Stimulated activated CD8-positive, alpha-beta memory T cell treated with anti-CD3 and anti-CD28 coated beads, Interleukin-7, amount 100 ng/mL, for 1 hour (primary cell): ENCODE measurements at regions not wholly inside any gene's neighbourhood (a gene's known extent, or its start where the extent isn't known, plus 50 kb on each side); places are given as distances from the start of the nearest gene placed in this dataset.

Experiments
- DNase-seq, 2 donors: peaks; one replicate each; pipeline ENCODE4 v3.0.0-alpha.2; 2020; ENCODE audit warnings: low read depth in 2 of 2

- no peak for DNase-seq
Measured at GRCh38 chr17:72301887-72302286, 181.1 kb downstream of the SOX9 start.

- DNase-seq, result no peak
Measured at GRCh38 chr17:72302735-72303134, 181.9 kb downstream of the SOX9 start.

DNA sequence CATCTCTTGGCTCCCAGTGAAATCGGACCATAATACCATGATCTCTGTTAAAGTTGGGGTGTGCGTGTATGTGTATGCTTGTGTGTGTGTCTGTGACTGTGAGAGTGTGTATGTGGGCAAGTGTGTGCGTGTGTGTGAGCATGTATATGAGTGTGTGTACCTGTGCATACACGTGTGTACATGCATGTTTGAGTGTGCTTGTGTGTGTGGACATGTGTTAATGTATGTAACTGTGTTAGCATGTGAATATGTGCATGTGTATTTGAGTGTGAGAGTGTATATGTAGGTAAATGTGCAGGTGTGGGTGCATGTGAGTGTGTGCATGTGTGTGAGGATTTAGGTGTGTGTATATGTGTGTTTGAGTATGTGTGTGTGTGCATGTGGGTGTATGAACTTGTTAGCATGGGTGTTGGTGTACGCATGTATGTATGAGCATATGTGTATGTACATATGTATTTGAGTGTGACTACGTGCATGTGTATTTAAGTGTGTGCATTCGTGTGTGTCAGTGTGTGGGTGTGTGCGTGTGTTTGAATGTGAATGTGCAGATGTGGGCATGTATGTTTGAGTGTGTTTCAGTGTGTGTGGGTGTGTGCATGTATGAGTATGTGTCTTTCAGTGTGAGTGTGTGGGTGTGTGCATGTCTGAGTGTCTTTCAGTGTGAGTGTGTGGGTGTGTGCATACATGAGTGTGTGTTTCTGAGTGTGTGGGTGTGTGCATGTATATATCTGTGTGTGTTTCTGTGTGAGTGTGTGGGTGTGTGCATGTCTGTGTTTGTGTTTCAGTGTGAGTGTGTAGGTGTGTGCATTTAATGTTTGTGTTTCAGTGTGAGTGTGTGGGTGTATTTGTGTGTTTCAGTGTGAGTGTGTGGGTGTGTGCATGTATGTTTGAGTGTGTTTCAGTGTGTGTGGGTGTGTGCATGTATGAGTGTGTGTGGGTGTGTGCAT is 183.2 kb downstream of the SOX9 start:
- DNase-seq, result no peak

DNA sequence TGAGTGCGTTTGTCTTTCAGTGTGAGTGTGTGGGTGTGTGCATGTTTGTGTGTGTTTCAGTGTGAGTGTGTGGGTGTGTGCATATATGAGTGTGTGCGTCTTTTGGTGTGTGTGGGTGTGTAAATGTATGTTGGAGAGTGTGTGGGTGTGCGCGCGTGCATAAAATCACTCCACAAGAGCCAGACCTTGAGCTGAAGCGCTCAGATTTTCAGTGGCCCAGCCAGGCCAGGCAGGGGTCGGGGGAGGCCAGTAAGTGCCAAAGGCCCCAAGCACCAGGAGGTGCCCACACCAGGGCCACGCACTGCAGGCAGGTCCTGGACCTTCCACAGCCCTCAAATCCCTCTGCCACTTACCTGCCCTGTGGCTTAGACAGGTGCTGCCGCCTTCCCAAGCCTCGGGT is 184.0 kb downstream of the SOX9 start:
- DNase-seq, result no peak

DNA sequence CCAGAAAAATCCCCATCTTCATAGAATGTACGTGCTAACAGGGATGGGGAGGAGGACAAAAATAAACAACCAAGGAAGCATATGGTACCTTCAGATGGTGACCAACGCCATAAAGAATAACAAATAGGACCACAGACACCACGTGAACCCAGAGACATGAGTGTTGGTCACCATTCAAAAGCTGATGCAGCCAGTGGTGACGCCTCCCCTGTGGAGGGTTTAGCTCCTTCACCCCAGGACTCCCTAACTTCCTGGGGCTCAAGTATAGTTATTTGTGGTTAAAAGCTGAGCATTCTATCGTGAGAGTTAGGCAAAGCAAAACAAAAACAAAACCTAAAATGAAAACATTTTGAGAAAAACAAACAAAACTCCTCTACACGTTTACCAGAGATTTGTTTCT is 184.7 kb downstream of the SOX9 start:
- DNase-seq, result no peak

DNA sequence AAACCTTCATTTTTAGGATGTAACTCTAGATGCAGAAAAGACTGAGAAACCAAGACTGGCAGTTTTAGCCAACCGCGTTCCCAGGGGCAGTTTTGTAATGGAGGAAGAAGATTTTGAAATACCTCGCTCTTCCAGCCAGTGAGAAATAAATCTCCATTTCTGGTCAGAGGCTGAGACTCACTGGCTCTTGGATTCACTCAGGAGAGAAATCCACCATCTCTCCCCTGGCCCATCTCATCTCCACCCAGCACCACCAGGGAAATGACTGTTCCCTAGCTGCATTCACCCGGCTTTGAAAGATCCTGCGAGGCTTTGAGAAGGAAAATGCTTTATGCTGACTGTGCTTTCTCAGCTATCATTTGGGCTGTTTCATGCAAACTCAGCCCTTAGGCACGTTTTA is 185.2 kb downstream of the SOX9 start:
- no peak for DNase-seq

- no peak for DNase-seq
Measured at GRCh38 chr17:72307836-72308235, 187.0 kb downstream of the SOX9 start.

- DNase-seq, result no peak
Measured at GRCh38 chr17:72308744-72309385, 188.0 kb downstream of the SOX9 start.

GRCh38 chr17:72311004-72311403 is 190.2 kb downstream of the SOX9 start:
- no peak for DNase-seq

GRCh38 chr17:72315122-72315913 is 194.5 kb downstream of the SOX9 start:
- no peak for DNase-seq

- DNase-seq, result no peak
Measured at GRCh38 chr17:72318131-72318530, 197.3 kb downstream of the SOX9 start.

DNA sequence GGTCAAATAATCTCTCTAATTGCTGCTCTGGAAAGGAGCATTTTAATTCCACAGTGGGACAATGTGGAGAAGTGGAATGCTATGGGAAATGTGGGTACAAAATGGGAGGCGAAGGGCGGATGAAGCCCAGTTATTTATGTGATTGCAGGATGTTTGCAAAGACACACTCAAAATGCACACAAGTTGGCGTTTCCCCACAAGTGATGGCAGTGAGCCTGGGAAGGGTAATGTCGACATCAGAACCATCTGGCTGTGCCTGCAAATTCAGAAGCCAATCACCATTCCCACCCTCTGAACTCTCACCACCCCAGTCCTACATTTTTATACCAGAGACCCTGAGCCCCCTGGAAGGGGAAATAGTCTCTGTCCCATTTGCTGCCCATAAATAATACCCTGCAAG is 201.1 kb downstream of the SOX9 start:
- DNase-seq, result no peak

GRCh38 chr17:72332367-72332766 is 211.5 kb downstream of the SOX9 start:
- no peak for DNase-seq

DNA sequence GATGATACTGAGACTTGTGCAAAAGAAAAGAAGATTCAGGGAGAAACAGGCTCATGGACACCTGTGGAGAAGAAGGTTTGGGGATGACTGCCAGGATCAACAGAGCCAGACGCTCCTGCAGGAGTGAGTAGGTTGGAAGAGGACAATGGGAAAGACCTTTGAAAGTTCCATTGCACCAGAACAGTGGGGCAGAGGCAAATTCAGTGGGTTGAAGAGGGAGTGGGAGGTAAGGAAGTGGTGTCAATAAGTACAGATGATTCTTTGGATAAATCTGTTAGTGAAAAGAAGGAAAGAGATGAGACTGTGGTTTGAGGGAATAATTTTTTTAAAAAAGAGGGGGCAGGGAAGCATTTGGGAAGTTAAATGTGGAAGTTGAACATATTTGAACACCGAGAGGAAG is 212.8 kb downstream of the SOX9 start:
- no peak for DNase-seq

- DNase-seq, result no peak
Measured at GRCh38 chr17:72334205-72334604, 213.4 kb downstream of the SOX9 start.

DNA sequence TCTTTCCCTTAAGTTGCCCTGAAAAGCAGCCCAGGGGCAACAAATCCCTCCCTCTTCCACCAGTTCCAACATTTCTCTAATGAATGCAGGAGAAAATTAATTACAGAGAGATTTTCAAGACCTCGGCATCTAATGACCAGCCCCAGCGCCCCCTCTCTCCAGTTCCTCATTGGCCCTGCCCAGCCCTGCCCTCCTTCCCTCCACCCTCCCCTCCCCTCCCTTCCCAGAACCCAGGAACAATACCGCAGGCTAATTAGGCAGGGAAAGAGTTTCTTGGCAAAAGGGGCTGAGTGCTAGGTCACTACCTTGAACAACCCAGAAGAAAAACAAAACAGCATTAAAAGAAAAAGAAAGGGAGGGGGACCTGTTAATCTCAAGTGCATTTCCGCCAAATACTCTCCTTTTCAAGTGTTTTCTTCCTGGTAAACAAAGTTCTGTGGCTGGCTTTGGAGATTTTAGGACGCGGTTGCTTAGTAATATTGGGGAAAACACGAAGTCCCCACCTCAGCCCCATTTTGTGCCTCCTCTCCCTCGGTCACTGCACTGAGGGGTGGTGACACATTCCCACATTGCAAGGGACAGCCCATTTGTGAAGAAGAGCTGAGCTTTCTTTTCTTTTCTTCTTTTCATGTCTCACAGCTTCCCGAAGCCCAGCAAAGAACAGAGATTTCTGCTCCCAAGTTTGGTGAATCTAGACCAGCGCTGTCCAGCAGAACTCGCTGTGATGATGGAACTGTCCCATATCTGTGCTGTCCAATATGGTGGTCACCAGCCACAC is 215.4 kb downstream of the SOX9 start:
- no peak for DNase-seq

GRCh38 chr17:72336804-72337070 is 215.9 kb downstream of the SOX9 start:
- DNase-seq, result no peak

GRCh38 chr17:72338304-72338703 is 217.5 kb downstream of the SOX9 start:
- no peak for DNase-seq

DNA sequence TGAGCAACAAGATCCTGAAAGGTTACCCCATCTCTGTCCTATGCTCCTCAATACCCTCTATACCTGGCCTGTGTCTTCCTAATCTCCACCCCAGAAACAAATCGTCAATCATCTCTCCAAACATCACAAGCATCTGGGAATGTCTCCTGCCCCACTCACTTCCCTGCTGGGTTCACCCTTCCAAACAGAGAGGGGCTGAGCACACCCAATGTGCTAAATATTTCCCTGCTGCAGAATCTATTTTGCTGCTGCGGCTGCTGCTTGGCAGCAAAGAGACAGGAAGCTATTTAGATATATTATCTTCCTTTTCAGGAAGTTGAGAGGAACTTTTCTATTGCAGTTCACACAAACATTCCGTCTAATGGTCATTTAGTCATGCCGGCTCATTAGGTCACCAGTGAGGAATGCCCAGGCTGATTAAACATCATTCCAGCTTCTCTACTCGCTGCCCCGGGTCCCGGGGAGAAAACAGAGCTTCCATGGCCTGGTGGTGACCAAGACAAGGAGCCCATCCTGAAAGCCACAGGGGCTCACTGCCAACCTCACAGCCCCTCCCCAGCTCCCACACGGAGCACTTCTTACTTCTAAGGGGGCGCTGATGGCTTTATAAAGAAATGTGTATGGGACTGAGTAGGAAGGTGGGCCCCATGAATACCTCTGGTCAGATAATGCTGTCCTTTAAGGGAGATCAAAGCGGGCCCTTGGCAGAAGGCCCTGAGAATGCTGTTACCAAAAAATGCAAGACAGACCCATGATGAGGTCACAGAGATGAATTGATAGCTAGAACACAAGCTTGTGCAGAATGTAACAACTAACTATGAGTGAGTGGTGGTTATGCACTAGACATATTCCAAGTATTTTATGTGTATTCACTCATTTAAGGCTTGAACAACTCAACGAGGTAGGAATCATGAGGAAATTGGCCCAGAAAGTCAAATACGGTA is 218.3 kb downstream of the SOX9 start:
- DNase-seq, result no peak

DNA sequence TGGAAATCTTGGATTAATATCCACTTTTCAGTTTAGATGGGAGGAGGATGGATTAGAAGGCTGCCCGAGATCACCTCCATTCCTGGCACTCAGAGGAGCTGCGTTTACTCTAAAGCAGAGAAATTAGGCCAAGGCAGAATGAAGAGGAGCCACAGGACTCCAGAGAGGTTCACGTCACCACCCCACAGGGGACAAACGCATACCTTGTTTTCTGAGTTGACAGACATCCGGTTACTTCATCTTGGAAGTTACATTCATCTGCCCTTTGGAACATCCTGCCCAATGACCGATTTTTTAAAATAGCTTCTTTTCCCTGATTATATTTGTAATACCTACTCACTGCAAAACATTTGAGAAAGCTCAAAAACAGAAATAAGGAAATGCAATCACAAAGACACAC is 220.0 kb downstream of the SOX9 start:
- DNase-seq, result no peak

DNA sequence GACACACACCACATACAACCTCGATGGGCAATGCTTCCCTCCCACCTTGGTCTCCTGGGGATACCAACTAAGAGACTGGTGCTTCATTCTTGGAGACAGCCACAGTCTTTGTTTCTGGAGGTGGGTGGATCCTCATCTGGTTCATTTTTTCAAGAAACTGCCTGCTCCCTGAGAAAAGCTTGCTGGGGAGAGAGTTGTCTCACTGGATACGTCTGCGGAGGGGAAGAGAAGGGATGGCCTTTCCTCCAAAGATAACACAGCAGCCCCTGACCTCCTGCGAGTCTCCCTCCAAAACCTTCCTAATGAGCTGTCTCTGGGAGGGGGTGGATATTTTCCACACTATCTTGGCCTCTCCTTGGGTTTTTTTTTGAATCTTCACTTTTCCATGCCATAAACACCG is 221.2 kb downstream of the SOX9 start:
- no peak for DNase-seq
